ENCODE measurements at regions not wholly inside any gene's neighbourhood (a gene's known extent, or its start where the extent isn't known, plus 50 kb on each side); places are given as distances from the start of the nearest gene placed in this dataset.

DNA sequence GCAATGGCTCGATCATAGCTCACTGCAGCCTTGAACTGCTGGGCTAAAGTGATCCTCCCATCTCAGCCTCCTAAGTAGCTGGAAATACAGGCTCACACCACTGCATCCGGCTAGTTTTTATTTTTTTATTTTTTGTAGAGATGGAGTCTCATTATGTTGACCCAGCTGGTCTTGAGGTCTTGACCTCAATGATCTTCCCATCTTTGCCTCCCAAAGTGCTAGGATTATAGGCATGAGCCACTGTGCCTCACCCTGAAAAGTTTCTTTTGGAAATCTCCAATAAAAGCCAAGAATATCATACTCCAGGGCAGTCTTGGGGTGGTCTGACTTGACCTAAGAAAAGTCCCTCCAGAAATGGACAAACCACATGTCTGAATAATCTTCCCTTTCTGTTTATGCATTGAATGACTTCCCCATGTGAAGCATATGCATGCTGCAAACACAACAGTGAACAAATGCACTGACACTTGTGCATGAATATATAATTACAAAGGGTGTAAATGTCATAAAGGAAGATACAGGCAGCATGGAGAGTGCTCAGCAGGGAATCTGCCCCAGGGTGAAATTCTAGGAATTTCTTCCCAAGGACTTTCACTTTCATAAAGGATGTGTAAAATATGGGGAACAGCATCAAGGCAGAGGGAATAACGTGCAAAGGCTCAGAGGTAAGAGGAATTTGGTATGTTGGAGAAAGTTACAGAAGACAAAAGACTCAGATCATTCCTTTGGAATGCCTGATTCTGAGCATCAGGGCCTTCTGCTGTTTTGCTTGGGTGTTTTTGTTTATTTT is 142.4 kb upstream of the LYZL1 start:
- DNase-seq (ENCODE audit: low spot score), result no peak
- intact Hi-C loops (cut with DNase I), result no loop called here

DNA sequence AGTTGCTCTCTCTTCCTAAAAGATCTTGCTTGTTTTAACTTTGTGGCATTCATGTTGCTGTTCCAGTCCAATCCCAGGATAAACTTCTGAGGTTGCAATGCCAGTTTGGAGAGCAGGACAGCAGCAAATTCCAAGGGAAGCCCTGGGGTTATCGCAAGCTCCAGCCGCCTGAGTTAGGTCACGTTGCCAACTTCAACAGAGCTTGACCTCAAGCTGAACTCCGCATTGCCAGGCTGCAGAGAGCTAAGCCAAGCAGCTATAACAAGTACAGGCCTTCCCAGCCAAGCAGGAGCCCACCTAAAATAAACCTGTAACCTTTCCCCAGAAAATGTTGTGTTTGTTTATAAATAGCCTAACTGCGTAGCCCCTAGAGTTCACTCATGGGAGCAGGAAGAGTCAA is 138.9 kb upstream of the LYZL1 start:
- intact Hi-C loops (cut with DNase I), result no loop called here
- DNase-seq (ENCODE audit: low spot score), result no peak

DNA sequence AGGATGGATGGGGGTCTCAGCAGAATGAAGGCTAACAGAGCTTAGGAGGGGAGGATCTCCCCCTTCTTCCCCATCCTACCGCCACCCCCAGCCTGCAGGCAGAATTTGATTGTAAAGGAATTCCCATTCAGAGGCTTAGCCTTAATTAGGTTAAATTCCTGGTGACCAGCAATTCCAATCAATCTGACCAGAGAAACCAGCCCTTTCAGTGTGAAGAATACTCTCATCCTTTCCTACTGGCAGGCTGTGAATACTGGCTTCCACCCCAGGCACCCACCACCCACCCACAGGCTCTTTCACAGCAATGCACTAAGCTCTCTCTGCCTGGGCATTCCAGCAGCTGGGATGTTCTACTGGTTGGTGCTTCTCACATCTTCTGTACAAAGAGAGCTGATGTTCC is 137.9 kb upstream of the LYZL1 start:
- no peak for DNase-seq (ENCODE audit: low spot score)
- intact Hi-C loops (cut with DNase I), result no loop called here

DNA sequence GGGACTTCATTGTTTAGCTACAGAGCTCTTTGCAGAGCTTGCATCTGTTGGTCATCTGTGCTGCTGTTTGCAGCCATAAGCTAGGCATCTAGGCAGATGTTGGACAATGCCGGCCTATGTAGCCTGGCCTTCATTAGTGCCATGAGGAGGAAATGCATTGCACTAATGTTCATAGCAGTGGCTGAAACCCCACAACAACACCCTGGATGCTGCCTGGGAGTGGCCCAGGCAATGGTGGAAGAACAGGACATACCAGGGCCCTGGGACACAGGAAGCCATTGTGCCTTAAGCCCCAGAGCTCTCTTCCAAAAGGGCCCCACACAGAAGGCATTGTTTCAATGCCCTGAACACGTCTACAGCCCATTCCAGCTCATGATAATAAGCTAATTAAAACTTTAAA is 131.5 kb upstream of the LYZL1 start:
- intact Hi-C loops (cut with DNase I), result no loop called here
- no peak for DNase-seq (ENCODE audit: low spot score)

DNA sequence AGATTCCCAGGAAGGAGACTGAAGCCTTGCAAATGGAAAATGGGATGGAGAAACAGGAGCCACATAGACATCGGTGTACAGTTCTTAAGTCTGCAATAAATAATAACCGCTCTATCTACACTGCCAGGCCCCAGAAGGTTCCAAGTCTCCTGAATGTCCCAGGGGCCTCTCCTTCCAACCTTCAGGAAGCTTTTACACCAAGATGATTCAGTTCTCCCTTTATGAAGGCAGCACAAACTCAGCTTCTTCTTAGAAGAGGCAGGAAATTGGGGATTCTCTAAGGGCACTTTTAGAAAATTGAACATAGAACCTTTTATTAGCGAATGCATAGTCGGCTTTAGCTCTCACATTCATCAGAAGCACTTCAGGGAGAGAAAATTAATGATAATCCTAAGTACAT is 130.8 kb upstream of the LYZL1 start:
- intact Hi-C loops (cut with DNase I), result no loop called here
- no peak for DNase-seq (ENCODE audit: low spot score)

DNA sequence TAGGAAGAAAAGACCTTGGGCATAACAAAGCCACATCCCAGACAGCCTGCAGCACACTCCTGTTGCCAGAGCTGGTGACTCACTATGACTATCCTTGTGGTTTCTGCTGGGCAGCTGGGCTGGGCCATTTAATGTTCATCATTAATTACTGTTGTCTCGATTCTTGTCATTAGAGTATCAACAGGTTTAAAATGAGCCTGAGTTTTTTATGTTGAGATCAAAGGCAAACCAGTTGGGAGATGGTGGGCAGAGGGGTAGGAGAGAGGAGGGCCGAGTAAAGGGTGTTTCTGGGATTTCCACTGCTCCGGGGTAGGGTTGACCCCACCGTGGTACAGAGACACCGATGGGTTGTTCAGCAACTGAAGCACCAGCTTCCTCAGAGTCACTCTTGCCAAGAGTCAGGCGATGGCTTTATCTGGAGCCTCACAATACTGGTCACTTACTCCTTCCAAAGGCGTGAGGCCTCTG is 128.7 kb upstream of the LYZL1 start:
- intact Hi-C loops (cut with DNase I), result no loop called here

DNA sequence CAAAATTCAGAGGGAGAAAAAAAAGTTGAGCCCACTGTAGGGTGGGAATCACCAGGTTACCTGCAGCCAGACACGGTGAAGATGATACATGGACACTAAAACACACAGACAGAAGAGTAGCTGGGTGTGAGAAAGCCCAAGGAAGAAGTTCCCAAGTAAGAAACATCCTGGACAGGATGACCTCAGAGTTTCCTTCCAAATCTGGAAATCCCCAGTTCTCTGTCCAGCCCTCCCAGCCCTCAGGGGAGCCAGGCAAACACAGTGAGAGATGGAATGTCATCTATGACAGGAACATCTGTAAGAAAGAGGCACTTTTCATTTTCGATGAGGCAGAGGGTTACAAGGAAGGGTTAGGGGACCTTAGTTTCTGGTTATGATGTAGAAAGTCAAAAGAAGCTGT is 125.1 kb upstream of the LYZL1 start:
- no peak for DNase-seq (ENCODE audit: low spot score)
- intact Hi-C loops (cut with DNase I), result no loop called here

More for the DNA sequence above, 128.7 kb upstream of the LYZL1 start:
- no peak for DNase-seq (ENCODE audit: low spot score)

DNA sequence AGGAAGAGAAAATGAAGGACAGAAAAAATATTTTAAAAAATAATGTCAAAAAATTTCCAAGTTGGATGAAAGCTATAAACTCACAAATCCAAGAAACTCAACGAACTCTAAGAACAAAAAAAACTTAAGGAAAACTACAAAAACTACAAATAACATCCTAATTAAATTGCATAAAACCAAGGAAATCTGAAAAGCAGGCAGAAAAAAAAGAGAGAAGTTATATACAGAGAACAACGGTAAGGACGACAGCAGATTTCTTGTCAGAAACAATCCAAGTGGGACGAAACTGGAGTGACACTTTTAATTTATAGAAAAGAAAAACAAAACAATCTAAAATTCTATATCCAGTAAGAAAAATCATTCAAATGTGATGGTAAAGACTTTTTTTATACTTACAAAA is 122.2 kb upstream of the LYZL1 start:
- intact Hi-C loops (cut with DNase I), result no loop called here
- DNase-seq (ENCODE audit: low spot score), result no peak

DNA sequence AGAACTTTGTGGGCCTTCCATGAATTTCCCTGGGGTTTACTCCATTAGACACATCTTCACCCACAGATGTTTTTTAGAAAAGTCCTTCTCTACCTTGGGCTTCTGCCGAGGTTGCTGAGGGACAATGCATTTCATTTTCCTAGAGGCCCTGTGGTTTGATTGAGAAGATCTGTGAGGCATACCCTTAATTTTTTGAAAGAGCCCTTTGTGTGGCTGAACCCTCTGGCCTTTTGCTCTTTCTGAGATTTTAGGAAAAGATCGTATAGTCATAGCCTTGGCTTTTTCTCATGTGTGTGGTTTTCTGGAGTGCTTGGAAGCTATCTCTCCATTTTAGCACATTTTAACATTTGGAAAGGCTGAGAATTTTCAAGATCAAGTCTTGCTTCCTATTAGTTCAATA is 119.8 kb upstream of the LYZL1 start:
- no peak for DNase-seq (ENCODE audit: low spot score)
- intact Hi-C loops (cut with DNase I), result no loop called here

DNA sequence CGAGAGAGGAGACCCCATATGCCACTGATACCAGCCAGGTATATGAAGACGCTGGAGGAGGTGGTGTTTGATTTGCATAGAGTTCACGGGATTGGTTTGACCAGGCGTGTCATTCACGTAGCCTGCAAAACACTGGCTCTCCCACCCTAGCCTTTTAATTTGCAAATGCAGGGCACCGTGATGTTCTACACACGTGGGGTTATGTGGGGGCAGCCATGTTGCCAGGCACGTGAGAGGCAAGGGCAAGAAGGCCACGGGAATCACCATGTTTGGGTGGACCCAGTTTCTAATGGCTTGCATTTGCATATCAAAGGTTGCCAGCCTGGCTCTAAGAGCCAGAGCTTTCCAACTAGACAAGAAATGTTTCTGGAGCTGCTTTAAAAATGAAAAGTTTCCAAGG is 117.2 kb upstream of the LYZL1 start:
- intact Hi-C loops (cut with DNase I), result no loop called here
- no peak for DNase-seq (ENCODE audit: low spot score)

DNA sequence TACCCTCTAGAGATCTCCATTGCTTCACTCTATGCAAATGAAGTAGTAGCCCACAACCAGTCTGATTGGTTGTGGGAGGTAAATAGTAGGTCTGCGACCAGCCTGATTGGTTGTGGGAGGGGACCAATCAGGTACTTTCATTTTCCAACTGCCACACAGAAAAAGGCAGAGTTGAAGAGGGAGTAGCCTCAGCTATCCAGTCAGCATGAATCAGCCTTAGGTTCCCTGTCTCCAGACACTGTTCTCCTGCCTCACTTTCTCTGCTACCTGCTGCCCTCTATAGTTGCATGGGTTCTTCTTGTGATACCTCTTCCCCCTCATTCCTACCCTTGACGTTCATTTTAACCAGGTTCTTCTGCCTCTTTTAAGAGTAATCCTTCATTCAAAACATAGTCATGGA is 114.5 kb upstream of the LYZL1 start:
- intact Hi-C loops (cut with DNase I), result no loop called here
- DNase-seq (ENCODE audit: low spot score), result no peak

DNA sequence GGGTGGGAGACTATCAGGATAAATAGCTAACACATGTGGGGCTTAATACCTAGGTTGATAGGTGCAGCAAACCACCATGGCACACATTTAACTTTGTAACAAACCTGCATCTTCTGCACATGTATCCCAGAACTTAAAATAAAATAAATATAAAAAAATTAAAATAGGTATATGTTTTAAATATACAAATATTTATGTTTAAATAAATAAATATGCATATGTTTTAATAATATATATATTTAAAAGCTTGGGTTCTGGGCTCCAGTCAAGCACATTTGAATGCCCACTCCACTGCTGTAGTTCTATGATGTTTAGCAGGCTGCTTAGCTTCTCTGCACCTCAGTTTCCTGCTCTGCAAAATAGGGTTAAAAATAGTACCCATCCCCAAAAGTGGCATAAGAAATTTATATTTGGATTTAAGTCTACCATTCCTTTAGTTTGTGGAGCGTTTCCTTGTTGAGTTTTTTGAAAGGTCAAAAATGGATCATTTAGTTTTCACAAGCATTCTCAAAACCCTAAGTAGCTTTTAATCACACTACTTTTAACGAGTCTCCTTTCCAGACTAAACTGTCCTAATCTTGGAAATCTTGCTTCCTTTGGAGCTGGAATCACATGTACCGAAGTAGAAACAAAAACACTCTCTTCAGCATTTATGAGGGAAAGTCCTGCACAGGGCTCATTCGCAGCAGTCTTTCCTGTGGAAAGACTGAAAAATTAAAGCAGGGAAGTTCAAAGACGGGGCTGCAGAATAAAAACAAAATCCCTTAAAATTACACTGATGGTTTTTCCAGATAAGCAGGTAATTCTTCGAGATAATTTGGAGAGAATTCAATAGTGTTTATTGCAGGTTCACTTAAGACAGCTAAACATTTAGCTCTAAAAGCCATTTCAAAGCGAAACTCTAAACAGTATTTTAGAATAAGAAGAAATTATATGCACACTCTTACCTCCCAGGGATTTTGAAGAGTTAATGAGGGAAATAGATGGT is 111.7 kb upstream of the LYZL1 start:
- intact Hi-C loops (cut with DNase I), result no loop called here
- DNase-seq (ENCODE audit: low spot score), result no peak

DNA sequence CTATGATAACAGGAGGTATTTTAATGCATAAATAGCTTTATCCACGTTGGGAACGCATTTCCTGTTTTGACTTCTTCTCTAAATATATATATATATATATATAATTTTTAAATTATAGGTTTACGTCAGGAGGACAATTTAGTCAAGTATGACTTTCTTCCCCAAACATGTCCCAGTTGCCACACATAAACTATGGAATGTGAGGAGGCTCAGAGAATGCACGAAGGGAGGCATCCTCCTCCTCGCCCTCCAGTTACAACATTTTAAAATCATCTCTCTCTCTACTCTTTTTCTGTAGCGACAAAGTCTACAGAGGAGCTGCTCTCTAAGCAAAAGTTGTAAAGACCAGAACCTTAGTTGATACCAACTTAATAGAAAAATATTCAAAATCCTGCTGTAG is 106.9 kb upstream of the LYZL1 start:
- no peak for DNase-seq (ENCODE audit: low spot score)
- intact Hi-C loops (cut with DNase I), result no loop called here

DNA sequence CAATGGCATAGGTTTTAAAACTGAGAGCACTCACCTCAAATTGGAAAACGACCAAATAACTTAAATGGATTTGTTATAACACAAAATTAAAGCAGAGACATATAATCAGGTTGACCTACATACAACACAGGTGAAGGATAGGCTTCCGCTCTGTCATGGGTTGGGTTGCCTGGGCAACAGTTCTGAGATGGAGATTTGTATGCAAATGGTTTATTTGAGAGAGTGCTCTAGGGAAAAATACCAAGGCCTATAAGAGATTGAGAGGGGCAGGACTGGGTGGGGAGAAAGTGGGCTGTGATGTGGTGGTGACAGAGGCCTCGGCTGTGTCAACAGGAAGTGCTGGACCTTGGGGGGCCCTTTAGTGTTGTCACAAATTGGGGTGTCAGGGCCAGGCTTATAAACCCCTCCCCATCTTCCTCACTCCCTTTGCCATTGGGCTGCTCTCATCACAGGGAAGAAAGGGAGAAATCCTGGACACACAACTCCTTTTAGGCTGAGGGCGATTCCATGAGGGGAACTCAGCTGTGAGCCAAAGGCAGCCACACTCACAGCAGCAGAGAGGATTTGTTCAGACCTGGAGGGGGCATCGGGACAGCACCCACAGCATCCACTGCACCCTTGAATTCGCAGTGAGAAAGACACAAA is 105.4 kb upstream of the LYZL1 start:
- intact Hi-C loops (cut with DNase I), result no loop called here

DNA sequence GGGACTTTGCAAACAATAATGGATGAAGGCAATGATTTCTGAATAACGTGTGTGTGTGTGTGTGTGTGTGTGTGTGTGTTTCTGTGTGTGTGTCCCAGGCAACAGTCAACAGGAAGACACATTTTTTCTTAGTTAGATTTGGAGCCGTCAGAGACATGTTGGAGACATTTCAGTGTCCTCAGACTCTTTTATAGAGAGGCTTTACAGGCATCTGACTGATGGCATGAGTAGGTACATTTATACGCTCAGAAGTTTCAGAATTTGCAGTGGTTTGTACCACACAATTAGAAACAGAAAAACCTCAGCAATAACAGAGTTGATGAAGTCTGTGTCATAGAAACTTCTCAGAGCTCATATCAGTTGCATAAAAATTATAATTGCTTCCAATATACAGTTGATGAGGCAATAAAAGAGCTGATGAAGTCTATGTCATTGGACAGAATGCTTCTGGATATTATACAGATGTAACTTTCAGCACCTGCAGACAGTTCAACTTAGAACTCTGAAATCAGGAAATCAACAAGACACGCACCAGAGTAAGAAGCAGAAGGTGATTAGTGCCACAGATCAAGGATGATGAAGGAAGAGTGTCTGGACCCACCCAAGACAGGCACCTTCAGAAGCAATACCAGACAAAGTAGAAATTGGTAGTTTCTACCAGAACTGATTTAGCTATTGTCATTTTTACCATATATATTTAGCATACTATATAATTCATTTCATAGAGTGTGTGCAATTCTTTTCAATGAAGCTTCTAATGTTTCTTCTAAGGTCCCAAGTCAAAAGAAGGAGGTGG is 104.5 kb upstream of the LYZL1 start:
- intact Hi-C loops (cut with DNase I), result no loop called here
- DNase-seq (ENCODE audit: low spot score), result no peak

More for the DNA sequence above, 105.4 kb upstream of the LYZL1 start:
- no peak for DNase-seq (ENCODE audit: low spot score)

DNA sequence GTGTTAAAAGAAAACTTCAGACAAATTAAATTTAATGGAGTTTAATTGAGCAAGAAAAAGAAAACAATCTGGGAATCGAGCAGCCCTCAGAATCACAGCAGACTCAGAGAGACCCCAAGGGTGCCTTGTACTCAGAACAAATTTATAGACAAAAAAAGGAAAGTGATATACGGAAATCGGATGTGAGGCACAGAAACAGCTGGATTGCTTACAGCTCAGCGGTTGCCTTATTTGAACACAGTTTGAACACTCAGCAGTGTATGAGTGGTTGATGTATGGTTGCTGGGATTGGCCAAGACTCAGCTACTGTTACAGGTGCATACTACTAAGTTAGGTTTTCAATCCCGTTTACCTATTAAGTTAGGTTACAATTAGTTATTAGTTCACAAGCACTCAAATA is 103.8 kb upstream of the LYZL1 start:
- DNase-seq (ENCODE audit: low spot score), result no peak
- intact Hi-C loops (cut with DNase I), result no loop called here

DNA sequence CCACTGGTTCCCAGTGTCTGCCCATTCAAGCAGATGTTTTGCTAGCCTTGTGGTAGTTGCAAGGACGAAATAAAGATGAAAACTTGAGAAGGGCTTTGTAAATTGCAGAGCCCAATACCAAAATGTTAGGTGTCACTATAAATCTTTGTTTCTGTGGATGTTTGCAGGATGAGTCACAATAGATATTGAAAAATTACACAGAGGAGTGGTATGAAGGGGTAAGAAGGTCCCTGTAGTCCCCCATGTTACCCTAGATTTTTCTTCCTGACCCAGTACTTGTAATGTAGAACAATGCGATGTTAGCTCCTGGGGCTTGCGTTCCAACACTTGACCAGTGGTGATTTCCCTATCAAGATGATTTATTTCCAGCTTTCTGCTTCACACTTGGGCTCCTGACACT is 102.6 kb upstream of the LYZL1 start:
- DNase-seq (ENCODE audit: low spot score), result no peak
- intact Hi-C loops (cut with DNase I), result no loop called here

DNA sequence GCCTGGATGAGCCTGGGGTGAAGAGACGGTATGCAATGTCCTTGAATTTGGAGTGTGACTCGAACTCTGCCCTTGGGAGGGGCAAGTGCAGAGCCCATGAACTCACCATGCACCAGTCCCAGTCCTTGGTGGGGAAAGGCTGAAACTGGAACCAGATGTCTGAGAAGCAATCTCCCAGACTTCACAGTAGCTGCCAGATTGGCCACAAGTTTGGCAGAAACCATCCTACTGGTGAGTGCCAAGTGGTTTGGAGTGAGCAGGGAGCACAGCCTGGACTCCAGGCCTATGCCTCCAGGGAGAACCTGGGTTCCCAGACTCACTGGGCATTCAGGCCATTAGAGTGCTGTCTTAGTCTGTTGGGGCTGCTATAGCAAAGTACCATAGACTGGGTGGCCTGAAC is 99.6 kb upstream of the LYZL1 start:
- intact Hi-C loops (cut with DNase I), result no loop called here
- DNase-seq (ENCODE audit: low spot score), result no peak

DNA sequence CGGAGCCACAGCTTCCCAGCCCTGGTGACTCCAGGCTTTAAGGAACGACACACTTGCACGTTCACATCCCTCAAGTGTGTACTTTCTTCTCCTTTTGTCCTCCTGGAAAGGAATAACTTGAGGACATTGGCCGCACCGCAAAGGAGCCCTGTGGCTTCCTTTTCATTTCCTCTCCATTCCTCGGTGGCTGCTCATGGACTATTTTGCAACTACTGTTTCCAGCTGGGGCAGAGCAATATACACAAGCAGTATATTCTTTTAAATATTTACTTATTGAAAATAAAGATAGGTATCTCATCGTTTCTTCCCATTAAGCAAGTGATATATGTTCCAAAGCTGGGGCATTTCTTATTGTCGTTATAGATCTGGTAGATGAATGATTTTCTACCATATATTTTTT is 97.2 kb upstream of the LYZL1 start:
- DNase-seq (ENCODE audit: low spot score), result no peak

DNA sequence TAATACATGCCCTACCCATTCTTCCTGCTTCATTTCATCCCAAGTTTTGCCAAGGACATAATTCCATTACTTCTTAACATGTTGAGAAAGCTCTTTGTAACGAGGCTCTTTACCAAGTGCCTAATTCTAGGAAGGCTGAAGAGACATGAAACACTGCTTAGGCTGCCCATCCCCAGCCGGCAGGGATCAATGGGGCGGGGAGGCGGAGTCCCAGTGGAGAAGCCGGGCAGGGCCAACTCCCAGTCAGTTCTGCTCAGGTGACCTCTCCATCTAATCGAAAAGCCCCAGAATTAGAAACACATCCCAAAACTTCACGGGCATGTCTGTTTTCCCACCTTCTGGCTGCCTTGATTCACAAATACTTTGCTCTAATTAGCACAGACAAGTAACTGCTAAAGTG is 89.5 kb upstream of the LYZL1 start:
- intact Hi-C loops (cut with DNase I), result no loop called here
- DNase-seq (ENCODE audit: low spot score), result no peak

More for the DNA sequence above, 97.2 kb upstream of the LYZL1 start:
- intact Hi-C loops (cut with DNase I), result no loop called here
